GM19043 (cell line): ENCODE measurements at regions not wholly inside any gene's neighbourhood (a gene's known extent, or its start where the extent isn't known, plus 50 kb on each side); places are given as distances from the start of the nearest gene placed in this dataset.
"Not testable (repeated sequence)": the region's sequence is repeated elsewhere in the genome, so short reads cannot be mapped to it uniquely, and the experiment has no call there.

Source experiments
- ATAC-seq: cut with Tn5 transposase; IDR thresholded peaks from one replicate; pipeline ENCODE4 v1.9.1; 2021; ENCODE audit warnings: low read depth; ENCODE audit not compliant: unreplicated experiment

- no peak for ATAC-seq
Observed at GRCh38 chr3:6439226-6439625, 421.7 kb upstream of the GRM7 start.

- no peak for ATAC-seq
Observed at GRCh38 chr3:6439824-6440223, 421.1 kb upstream of the GRM7 start.

GRCh38 chr3:6444888-6445658 is 415.8 kb upstream of the GRM7 start:
- ATAC-seq, result no peak

- no peak for ATAC-seq
Observed at GRCh38 chr3:6447166-6447801, 413.6 kb upstream of the GRM7 start.

GRCh38 chr3:6448011-6448410 is 412.9 kb upstream of the GRM7 start:
- ATAC-seq, result no peak

- no peak for ATAC-seq
Observed at GRCh38 chr3:6449099-6449498, 411.8 kb upstream of the GRM7 start.

GRCh38 chr3:6452974-6453373 is 407.9 kb upstream of the GRM7 start:
- no peak for ATAC-seq

- no peak for ATAC-seq
Observed at GRCh38 chr3:6455031-6455430, 405.9 kb upstream of the GRM7 start.

- ATAC-seq, result no peak
Observed at GRCh38 chr3:6467186-6467585, 393.7 kb upstream of the GRM7 start.

- ATAC-seq, result no peak
Observed at GRCh38 chr3:6468589-6468988, 392.3 kb upstream of the GRM7 start.

GRCh38 chr3:6471744-6472143 is 389.2 kb upstream of the GRM7 start:
- no peak for ATAC-seq

GRCh38 chr3:6490487-6491327 is 370.2 kb upstream of the GRM7 start:
- not testable (repeated sequence) for ATAC-seq

GRCh38 chr3:6491768-6492167 is 369.1 kb upstream of the GRM7 start:
- no peak for ATAC-seq

GRCh38 chr3:6492306-6492705 is 368.6 kb upstream of the GRM7 start:
- ATAC-seq, result no peak

- ATAC-seq, result not testable (repeated sequence)
Observed at GRCh38 chr3:6498944-6499343, 362.0 kb upstream of the GRM7 start.

- ATAC-seq, result no peak
Observed at GRCh38 chr3:6504347-6504746, 356.6 kb upstream of the GRM7 start.

GRCh38 chr3:6504834-6505233 is 356.1 kb upstream of the GRM7 start:
- no peak for ATAC-seq

GRCh38 chr3:6508410-6508759 is 352.5 kb upstream of the GRM7 start:
- no peak for ATAC-seq

GRCh38 chr3:6509576-6509975 is 351.3 kb upstream of the GRM7 start:
- no peak for ATAC-seq

- no peak for ATAC-seq
Observed at GRCh38 chr3:6510713-6511112, 350.2 kb upstream of the GRM7 start.

GRCh38 chr3:6512172-6512800 is 348.6 kb upstream of the GRM7 start:
- ATAC-seq, result no peak
